ENCODE measurements at regions not wholly inside any gene's neighbourhood (a gene's known extent, or its start where the extent isn't known, plus 50 kb on each side); places are given as distances from the start of the nearest gene placed in this dataset.
"Not testable (repeated sequence)": the region's sequence is repeated elsewhere in the genome, so short reads cannot be mapped to it uniquely, and the experiment has no call there.

DNA sequence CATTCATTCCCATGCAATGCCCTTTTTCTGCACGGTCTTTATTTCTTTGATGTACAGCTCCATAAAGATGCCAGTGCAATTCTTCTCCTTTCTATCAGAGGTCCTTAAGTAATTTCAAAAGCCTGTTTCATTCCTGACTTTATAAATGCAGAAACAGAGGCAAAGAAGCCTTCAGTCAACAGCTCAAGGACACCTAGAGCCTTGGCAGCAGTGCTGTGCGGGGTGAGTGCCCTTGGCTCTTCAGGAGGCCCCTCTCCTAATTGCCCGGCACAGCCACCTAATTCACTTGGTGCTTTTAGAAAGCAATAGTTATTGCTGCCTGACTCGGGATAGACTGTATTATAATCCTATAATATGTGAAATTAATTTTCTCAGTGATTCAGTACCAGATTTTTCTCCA is 169.6 kb upstream of the KLF6 start:
- DNase-seq = no peak
- H3K14ac ChIP-seq (ENCODE audit: insufficient read depth, low read length) = no peak overlapping the region
- H3K9ac ChIP-seq (ENCODE audit: extremely low read depth, insufficient read length, low read length) = no peak overlapping the region
- H3K27me3 ChIP-seq (ENCODE audit: insufficient read depth, low read length) = no peaks in the 10 kb centered on the region
- H3K4me2 ChIP-seq (ENCODE audit: insufficient read depth, insufficient read length, low read length) = no peak overlapping the region
- no peaks in the 10 kb centered on the region for H3K9me3 ChIP-seq (ENCODE audit: control insufficient read depth, low read depth, low read length)
- H3K79me1 ChIP-seq (ENCODE audit: insufficient read depth, low read depth, low read length, poor library complexity, severe bottlenecking) = no peaks in the 10 kb centered on the region
- Mint-ChIP-seq H3K9me3 (peaks cover 3 to 4% of the 10 kb centered on the region in 2 experiments; a peak in 2 of 5 replicates), H3K27me3 (ENCODE audit: low read depth) (no peaks in the 10 kb centered on the region; the same call in 1 of the 2 replicates), H3K4me3 (no peak overlapping the region), H3K27ac (peak overlapping the region in 1 of 3 experiments; percentile 35; a peak in 2 of 7 replicates), H3K36me3 (ENCODE audit: insufficient read depth in 1 of 3, low read depth in 3 of 3) (no peaks in the 10 kb centered on the region), H3K4me1 (peaks cover 22 to 33% of the 10 kb centered on the region in 2 experiments)
- no peak overlapping the region for H3K56ac ChIP-seq (ENCODE audit: insufficient read length, low read depth, low read length)
- no peak overlapping the region for H3T11ph ChIP-seq (ENCODE audit: low read length)
- H3K79me2 ChIP-seq (ENCODE audit: insufficient read depth, low read length) = no peaks in the 10 kb centered on the region
- no peak overlapping the region for H2BK15ac ChIP-seq (ENCODE audit: low read depth, low read length)
- no peak overlapping the region for H2BK5ac ChIP-seq (ENCODE audit: insufficient read length, low read length)
- H3K18ac ChIP-seq (ENCODE audit: insufficient read length, low read depth, low read length) = no peak overlapping the region
- H2BK12ac ChIP-seq (ENCODE audit: insufficient read length, low read depth, low read length) = no peak overlapping the region
- H3K27ac ChIP-seq (ENCODE audit: insufficient read length, low read depth, low read length) = no peak overlapping the region
- no peak overlapping the region for H2BK120ac ChIP-seq (ENCODE audit: low read depth, low read length, poor library complexity, severe bottlenecking)
- H2AK5ac ChIP-seq (ENCODE audit: insufficient read length, low read length) = no peak overlapping the region
- no peak overlapping the region for H3K4ac ChIP-seq (ENCODE audit: low read depth, low read length)
- H4K91ac ChIP-seq (ENCODE audit: insufficient read length, low read depth, low read length) = no peak overlapping the region
- TF ChIP-seq, protein P1, sequence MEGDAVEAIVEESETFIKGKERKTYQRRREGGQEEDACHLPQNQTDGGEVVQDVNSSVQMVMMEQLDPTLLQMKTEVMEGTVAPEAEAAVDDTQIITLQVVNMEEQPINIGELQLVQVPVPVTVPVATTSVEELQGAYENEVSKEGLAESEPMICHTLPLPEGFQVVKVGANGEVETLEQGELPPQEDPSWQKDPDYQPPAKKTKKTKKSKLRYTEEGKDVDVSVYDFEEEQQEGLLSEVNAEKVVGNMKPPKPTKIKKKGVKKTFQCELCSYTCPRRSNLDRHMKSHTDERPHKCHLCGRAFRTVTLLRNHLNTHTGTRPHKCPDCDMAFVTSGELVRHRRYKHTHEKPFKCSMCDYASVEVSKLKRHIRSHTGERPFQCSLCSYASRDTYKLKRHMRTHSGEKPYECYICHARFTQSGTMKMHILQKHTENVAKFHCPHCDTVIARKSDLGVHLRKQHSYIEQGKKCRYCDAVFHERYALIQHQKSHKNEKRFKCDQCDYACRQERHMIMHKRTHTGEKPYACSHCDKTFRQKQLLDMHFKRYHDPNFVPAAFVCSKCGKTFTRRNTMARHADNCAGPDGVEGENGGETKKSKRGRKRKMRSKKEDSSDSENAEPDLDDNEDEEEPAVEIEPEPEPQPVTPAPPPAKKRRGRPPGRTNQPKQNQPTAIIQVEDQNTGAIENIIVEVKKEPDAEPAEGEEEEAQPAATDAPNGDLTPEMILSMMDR (conservative IDR thresholded peaks at IDR 0.05) = no peak
- no peak overlapping the region for H3K23ac ChIP-seq (ENCODE audit: insufficient read length, low read depth, low read length)
- H3K23me2 ChIP-seq (ENCODE audit: insufficient read length, low read depth, low read length, poor library complexity, severe bottlenecking) = no peaks in the 10 kb centered on the region
- H2AFZ ChIP-seq (ENCODE audit: low read length) = no peak overlapping the region
- H2BK20ac ChIP-seq (ENCODE audit: low read depth, low read length, poor library complexity, severe bottlenecking) = no peak overlapping the region
- H4K5ac ChIP-seq (ENCODE audit: insufficient read length, low read depth, low read length) = no peak overlapping the region
- no CpG with 5 or more reads among the region's 4 CpGs for WGBS (ENCODE audit: extremely low coverage, insufficient read length, low lambda C conversion rate)
- no peaks in the 10 kb centered on the region for H4K20me1 ChIP-seq (ENCODE audit: control insufficient read depth, insufficient read depth, insufficient read length)
- H4K8ac ChIP-seq (replicated peaks; ENCODE audit: insufficient read length, low read depth, low read length) = no peak overlapping the region
- no peaks in the 10 kb centered on the region for H3K4me1 ChIP-seq (ENCODE audit: insufficient read depth, low read length)

DNA sequence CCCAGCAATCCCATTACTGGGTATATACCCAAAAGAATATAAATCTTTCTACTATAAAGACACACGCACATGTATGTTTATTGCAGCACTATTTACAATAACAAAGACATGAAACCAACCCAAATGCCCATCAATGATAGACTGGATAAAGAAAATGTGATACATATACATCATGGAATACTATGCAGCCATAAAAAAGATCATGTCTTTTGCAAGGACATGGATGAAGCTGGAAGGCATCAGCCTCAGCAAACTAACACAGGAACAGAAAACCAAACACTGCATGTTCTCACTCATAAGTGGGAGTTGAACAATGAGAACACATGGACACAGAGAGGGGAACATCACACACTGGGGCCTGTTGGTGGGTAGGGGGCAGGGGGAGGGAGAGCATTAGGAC is 169.0 kb upstream of the KLF6 start:
- H3K56ac ChIP-seq (ENCODE audit: insufficient read length, low read depth, low read length); DNase-seq; H2AFZ ChIP-seq (ENCODE audit: low read length); H3K27me3 Mint-ChIP-seq (ENCODE audit: low read depth); H3K79me1 ChIP-seq (ENCODE audit: insufficient read depth, low read depth, low read length, poor library complexity, severe bottlenecking); H3K36me3 Mint-ChIP-seq (ENCODE audit: insufficient read depth in 1 of 3, low read depth in 3 of 3); H3K4me3 Mint-ChIP-seq; H2BK120ac ChIP-seq (ENCODE audit: low read depth, low read length, poor library complexity, severe bottlenecking); H4K8ac ChIP-seq (replicated peaks; ENCODE audit: insufficient read length, low read depth, low read length); H3K4ac ChIP-seq (ENCODE audit: low read depth, low read length); H3K4me2 ChIP-seq (ENCODE audit: insufficient read depth, insufficient read length, low read length); H3K9me3 ChIP-seq (ENCODE audit: control insufficient read depth, low read depth, low read length); H3K27ac Mint-ChIP-seq; H3K4me1 ChIP-seq (ENCODE audit: insufficient read depth, low read length); H4K5ac ChIP-seq (ENCODE audit: insufficient read length, low read depth, low read length); H3K9ac ChIP-seq (ENCODE audit: extremely low read depth, insufficient read length, low read length); H4K20me1 ChIP-seq (ENCODE audit: control insufficient read depth, insufficient read depth, insufficient read length); H3K18ac ChIP-seq (ENCODE audit: insufficient read length, low read depth, low read length); H3K23me2 ChIP-seq (ENCODE audit: insufficient read length, low read depth, low read length, poor library complexity, severe bottlenecking); H2AK5ac ChIP-seq (ENCODE audit: insufficient read length, low read length); H3K9me3 Mint-ChIP-seq; H2BK5ac ChIP-seq (ENCODE audit: insufficient read length, low read length); H3K27ac ChIP-seq (ENCODE audit: insufficient read length, low read depth, low read length); H2BK15ac ChIP-seq (ENCODE audit: low read depth, low read length); H3K27me3 ChIP-seq (ENCODE audit: insufficient read depth, low read length); H3T11ph ChIP-seq (ENCODE audit: low read length); H2BK12ac ChIP-seq (ENCODE audit: insufficient read length, low read depth, low read length); H2BK20ac ChIP-seq (ENCODE audit: low read depth, low read length, poor library complexity, severe bottlenecking); H3K14ac ChIP-seq (ENCODE audit: insufficient read depth, low read length); H3K23ac ChIP-seq (ENCODE audit: insufficient read length, low read depth, low read length); H3K79me2 ChIP-seq (ENCODE audit: insufficient read depth, low read length); H4K91ac ChIP-seq (ENCODE audit: insufficient read length, low read depth, low read length): not testable (repeated sequence)
- H3K4me1 Mint-ChIP-seq = peaks cover 18 to 32% of the 10 kb centered on the region in 2 experiments
- no CpG with 5 or more reads among the region's 1 CpG for WGBS (ENCODE audit: extremely low coverage, insufficient read length, low lambda C conversion rate)
